ENCODE measurements at regions not wholly inside any gene's neighbourhood (a gene's known extent, or its start where the extent isn't known, plus 50 kb on each side); places are given as distances from the start of the nearest gene placed in this dataset.
"Not testable (repeated sequence)": the region's sequence is repeated elsewhere in the genome, so short reads cannot be mapped to it uniquely, and the experiment has no call there.

DNA sequence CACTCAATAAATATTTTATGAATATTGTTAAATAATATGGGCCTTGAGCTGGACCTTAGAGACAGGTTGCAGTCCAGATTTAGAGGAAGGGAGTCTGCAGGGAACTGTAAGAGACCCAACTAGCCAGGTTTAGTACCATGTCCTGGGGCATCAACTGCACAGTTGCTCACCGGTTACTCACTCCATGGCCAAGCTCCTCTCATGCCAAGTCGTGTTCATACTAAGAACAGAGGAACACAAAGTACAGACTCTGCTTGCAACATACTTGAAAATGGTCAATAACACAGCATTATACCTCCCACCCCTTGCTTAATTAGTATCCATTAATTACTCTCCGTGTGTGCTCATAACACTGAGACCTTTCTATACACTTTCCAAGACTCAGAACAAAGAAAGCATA is 317.6 kb upstream of the PIK3R1 start:
- Histone ChIP-seq H3K4me3 (ENCODE audit: low read length) (no peak overlapping the region), H3K27ac (ENCODE audit: low read depth, low read length) (no peak overlapping the region), H3K36me3 (ENCODE audit: insufficient read depth, low read length) (no peaks in the 10 kb centered on the region), H3K27me3 (ENCODE audit: insufficient read depth, low read length, poor library complexity, severe bottlenecking) (no peaks in the 10 kb centered on the region), H3K9me3 (ENCODE audit: low read length) (no peaks in the 10 kb centered on the region), H3K4me1 (ENCODE audit: insufficient read depth, low read length) (no peaks in the 10 kb centered on the region)
- no peak for DNase-seq
- Mint-ChIP-seq H3K36me3 (no peaks in the 10 kb centered on the region), H3K4me3 (no peak overlapping the region), H3K4me1 (no peaks in the 10 kb centered on the region), H3K27me3 (no peaks in the 10 kb centered on the region), H3K9me3 (no peaks in the 10 kb centered on the region), H3K27ac (no peak overlapping the region)
- POLR2A ChIA-PET, result no interaction called here
- CTCF ChIA-PET, result no interaction called here

DNA sequence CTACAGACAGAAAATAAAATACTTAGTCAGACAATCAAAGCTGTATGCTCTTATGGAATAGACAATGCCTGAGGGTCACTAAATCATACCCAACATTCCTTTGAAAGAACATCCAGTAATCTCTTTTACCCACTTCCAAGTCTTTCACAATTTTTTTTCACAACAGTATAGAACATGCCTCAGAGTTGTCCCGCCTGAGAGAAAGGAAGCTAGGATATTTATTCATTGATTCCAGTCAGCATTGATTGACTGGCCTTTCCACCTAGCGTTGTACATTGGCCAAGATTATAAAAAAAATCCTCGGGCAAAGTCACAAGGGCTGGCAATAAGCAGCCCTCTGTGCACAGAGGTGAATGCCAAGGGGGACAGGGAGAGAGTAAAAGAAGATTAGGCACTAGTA is 318.1 kb upstream of the PIK3R1 start:
- Histone ChIP-seq H3K36me3 (ENCODE audit: insufficient read depth, low read length) (no peaks in the 10 kb centered on the region), H3K9me3 (ENCODE audit: low read length) (no peaks in the 10 kb centered on the region), H3K4me1 (ENCODE audit: insufficient read depth, low read length) (no peaks in the 10 kb centered on the region), H3K27me3 (ENCODE audit: insufficient read depth, low read length, poor library complexity, severe bottlenecking) (no peaks in the 10 kb centered on the region), H3K27ac (ENCODE audit: low read depth, low read length) (no peak overlapping the region), H3K4me3 (ENCODE audit: low read length) (no peak overlapping the region)
- no peaks in the 10 kb centered on the region for H3K36me3 Mint-ChIP-seq
- no peaks in the 10 kb centered on the region for H3K9me3 Mint-ChIP-seq
- POLR2A ChIA-PET, result no interaction called here
- H3K4me1 Mint-ChIP-seq, result no peaks in the 10 kb centered on the region
- H3K4me3 Mint-ChIP-seq, result no peak overlapping the region
- CTCF ChIA-PET, result no interaction called here
- no peak for DNase-seq
- no peaks in the 10 kb centered on the region for H3K27me3 Mint-ChIP-seq
- H3K27ac Mint-ChIP-seq, result no peak overlapping the region

DNA sequence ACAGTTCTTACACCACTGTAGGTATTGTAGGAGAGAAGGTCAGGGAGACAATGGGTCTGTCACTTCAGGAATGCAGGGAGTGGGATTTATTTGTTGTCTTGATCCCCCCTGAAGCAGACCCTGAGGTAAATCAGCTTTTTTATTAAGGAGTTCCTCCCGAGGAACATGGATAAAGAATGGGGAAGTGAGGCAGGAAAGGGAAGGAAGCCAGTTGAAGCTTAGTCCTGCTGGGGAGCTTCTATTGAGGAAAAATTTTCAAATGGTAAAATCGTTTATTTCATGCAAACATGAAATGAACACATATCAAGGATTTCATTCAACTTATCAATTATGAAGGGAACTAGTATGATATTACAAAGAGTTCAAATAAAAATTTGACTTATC is 318.6 kb upstream of the PIK3R1 start:
- no peaks in the 10 kb centered on the region for H3K27me3 Mint-ChIP-seq
- Histone ChIP-seq H3K27me3 (ENCODE audit: insufficient read depth, low read length, poor library complexity, severe bottlenecking) (no peaks in the 10 kb centered on the region), H3K4me1 (ENCODE audit: insufficient read depth, low read length) (no peaks in the 10 kb centered on the region), H3K27ac (ENCODE audit: low read depth, low read length) (no peak overlapping the region), H3K9me3 (ENCODE audit: low read length) (no peaks in the 10 kb centered on the region), H3K36me3 (ENCODE audit: insufficient read depth, low read length) (no peaks in the 10 kb centered on the region), H3K4me3 (ENCODE audit: low read length) (no peak overlapping the region)
- no peaks in the 10 kb centered on the region for H3K36me3 Mint-ChIP-seq
- no peak overlapping the region for H3K4me3 Mint-ChIP-seq
- H3K27ac Mint-ChIP-seq, result no peak overlapping the region
- H3K4me1 Mint-ChIP-seq, result no peaks in the 10 kb centered on the region
- ChIA-PET POLR2A (no interaction called here), CTCF (no interaction called here)
- no peak for DNase-seq
- peaks cover 0 to 2% (median 0%) of the 10 kb centered on the region in 5 donors for H3K9me3 Mint-ChIP-seq

DNA sequence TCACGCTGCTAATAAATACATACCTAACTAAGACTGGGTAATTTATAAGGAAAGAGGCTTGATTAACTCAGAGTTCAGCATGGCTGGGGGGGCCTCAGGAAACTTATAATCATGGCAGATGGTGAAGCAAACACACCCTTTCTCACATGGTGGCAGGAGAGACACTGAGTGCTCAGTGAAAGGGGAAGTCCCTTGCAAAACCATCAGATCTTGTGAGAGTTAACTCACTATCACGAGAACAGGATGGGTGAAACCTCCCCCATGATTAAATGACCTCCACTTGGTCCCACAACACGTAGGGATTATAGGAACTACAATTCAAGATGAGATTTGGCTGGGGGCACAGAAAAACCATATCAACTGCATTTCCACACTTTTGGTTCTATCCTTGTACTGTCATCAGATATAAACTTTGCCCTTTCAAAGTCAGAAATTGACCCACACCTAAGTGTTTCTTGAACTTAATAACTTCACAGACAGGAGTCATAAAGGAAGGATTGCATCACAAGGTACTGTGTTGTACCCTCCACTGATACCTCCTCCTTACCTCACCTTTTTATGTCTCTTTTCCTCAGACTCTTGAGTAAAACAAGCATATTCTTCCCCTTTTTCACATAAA is 319.1 kb upstream of the PIK3R1 start:
- Mint-ChIP-seq H3K27me3 (no peaks in the 10 kb centered on the region), H3K4me3 (no peak overlapping the region), H3K4me1 (no peaks in the 10 kb centered on the region), H3K36me3 (peaks cover 0 to 3% (median 0%) of the 10 kb centered on the region in 3 donors), H3K9me3 (peaks cover 0 to 3% (median 2%) of the 10 kb centered on the region in 5 donors), H3K27ac (no peak overlapping the region)
- no peak overlapping the region for H3K4me3 ChIP-seq (ENCODE audit: low read length)
- ChIA-PET POLR2A (no interaction called here), CTCF (no interaction called here)
- H3K9me3 ChIP-seq (ENCODE audit: low read length), result no peaks in the 10 kb centered on the region
- no peaks in the 10 kb centered on the region for H3K27me3 ChIP-seq (ENCODE audit: insufficient read depth, low read length, poor library complexity, severe bottlenecking)
- no peaks in the 10 kb centered on the region for H3K36me3 ChIP-seq (ENCODE audit: insufficient read depth, low read length)
- H3K4me1 ChIP-seq (ENCODE audit: insufficient read depth, low read length), result no peaks in the 10 kb centered on the region
- DNase-seq, result no peak
- no peak overlapping the region for H3K27ac ChIP-seq (ENCODE audit: low read depth, low read length)

DNA sequence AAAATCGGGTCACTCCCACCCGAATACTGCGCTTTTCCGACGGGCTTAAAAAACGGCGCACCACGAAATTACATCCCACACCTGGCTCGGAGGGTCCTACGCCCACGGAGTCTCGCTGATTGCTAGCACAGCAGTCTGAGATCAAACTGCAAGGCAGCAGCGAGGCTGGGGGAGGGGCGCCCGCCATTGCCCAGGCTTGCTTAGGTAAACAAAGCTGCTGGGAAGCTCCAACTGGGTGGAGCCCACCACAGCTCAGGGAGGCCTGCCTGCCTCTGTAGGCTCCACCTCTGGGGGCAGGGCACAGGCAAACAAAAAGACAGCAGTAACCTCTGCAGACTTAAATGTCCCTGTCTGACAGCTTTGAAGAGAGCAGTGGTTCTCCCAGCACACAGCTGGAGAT is 325.7 kb upstream of the PIK3R1 start:
- H3K4me3 Mint-ChIP-seq; H3K4me3 ChIP-seq (ENCODE audit: low read length); CTCF ChIA-PET; H3K36me3 Mint-ChIP-seq; H3K4me1 Mint-ChIP-seq; H3K4me1 ChIP-seq (ENCODE audit: insufficient read depth, low read length); H3K36me3 ChIP-seq (ENCODE audit: insufficient read depth, low read length); H3K27me3 ChIP-seq (ENCODE audit: insufficient read depth, low read length, poor library complexity, severe bottlenecking); DNase-seq; POLR2A ChIA-PET; H3K9me3 Mint-ChIP-seq; H3K9me3 ChIP-seq (ENCODE audit: low read length); H3K27ac Mint-ChIP-seq; H3K27ac ChIP-seq (ENCODE audit: low read depth, low read length): not testable (repeated sequence)
- peaks cover 0 to 15% of the 10 kb centered on the region in 2 donors for H3K27me3 Mint-ChIP-seq

DNA sequence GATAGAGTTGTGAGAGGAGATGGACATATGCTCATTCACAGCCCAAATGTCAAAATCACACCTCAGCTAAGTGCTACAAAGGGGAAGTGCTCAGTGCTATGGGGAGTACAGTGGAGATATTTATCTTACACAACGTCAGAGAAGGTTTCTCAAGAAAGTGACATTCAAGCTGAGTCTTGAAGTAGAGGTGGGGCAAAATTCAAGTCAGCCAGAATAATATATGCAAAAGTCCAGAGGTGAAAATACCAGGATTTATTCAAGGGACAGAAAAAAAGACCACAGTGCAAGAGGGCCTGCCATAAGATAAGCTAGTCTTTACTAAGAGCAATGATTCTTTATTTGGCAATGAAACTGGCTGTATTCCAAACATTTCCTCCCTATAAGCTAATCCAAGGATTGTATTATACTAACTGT is 327.8 kb upstream of the PIK3R1 start:
- Mint-ChIP-seq H3K4me1 (no peaks in the 10 kb centered on the region), H3K36me3 (peaks cover 0 to 3% (median 0%) of the 10 kb centered on the region in 3 donors), H3K27me3 (peaks cover 0 to 15% of the 10 kb centered on the region in 2 donors), H3K27ac (no peak overlapping the region), H3K9me3 (peaks cover 0 to 4% (median 2%) of the 10 kb centered on the region in 5 donors), H3K4me3 (no peak overlapping the region)
- H3K4me1 ChIP-seq (ENCODE audit: insufficient read depth, low read length), result no peaks in the 10 kb centered on the region
- H3K27ac ChIP-seq (ENCODE audit: low read depth, low read length), result no peak overlapping the region
- CTCF ChIA-PET, result no interaction called here
- DNase-seq, result no peak
- H3K9me3 ChIP-seq (ENCODE audit: low read length), result no peaks in the 10 kb centered on the region
- no peaks in the 10 kb centered on the region for H3K36me3 ChIP-seq (ENCODE audit: insufficient read depth, low read length)
- H3K4me3 ChIP-seq (ENCODE audit: low read length), result no peak overlapping the region
- H3K27me3 ChIP-seq (ENCODE audit: insufficient read depth, low read length, poor library complexity, severe bottlenecking), result no peaks in the 10 kb centered on the region
- POLR2A ChIA-PET, result no interaction called here

DNA sequence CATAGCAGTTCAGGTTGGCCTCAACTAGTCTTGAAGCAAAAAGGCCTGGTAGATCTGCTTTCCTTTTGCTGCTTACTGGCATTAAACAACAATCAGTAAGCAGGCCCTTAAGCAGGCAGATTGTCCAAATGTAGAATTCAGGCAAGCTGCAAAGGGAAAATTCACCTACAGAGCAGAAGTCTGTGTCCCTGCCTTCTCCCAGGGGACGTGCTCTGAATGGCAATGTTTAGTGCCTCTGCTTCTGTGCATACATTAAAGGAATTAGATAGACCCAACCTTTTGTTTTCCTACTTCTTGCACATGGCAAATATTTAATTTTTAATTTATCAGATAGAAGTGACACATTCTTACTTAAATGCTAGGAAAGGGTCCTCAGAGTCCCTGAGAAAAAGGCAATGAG is 328.8 kb upstream of the PIK3R1 start:
- Mint-ChIP-seq H3K27ac (no peak overlapping the region), H3K27me3 (peaks cover 0 to 22% of the 10 kb centered on the region in 2 donors)

DNA sequence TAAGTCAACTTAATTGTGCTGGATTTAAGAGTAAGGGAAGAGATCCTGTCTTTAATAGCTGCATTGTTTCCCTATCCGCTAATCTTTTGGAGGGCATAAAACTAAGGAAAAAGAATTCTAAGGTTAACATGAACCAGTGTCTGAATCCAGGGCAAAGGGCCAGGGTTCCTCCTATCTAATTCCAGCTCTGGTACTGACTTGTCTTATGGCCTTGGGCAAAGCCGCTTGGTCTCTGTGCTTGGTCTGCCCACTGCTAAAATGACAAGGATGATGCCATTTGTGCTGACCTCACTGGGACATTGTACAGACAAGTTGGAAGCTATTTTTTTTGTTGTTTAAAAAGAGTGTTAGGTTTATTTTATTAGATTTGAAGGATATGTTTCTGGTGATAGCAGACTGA is 334.7 kb upstream of the PIK3R1 start:
- Histone ChIP-seq H3K4me3 (ENCODE audit: low read length) (no peak overlapping the region), H3K36me3 (ENCODE audit: insufficient read depth, low read length) (no peaks in the 10 kb centered on the region), H3K4me1 (ENCODE audit: insufficient read depth, low read length) (no peaks in the 10 kb centered on the region), H3K9me3 (ENCODE audit: low read length) (no peaks in the 10 kb centered on the region), H3K27ac (ENCODE audit: low read depth, low read length) (no peak overlapping the region), H3K27me3 (ENCODE audit: insufficient read depth, low read length, poor library complexity, severe bottlenecking) (no peaks in the 10 kb centered on the region)
- Mint-ChIP-seq H3K4me1 (no peaks in the 10 kb centered on the region), H3K9me3 (peaks cover 0 to 2% (median 0%) of the 10 kb centered on the region in 5 donors), H3K27me3 (peaks cover 3 to 25% of the 10 kb centered on the region in 2 donors), H3K4me3 (no peak overlapping the region), H3K36me3 (peaks cover 0 to 2% (median 0%) of the 10 kb centered on the region in 3 donors), H3K27ac (no peak overlapping the region)
- DNase-seq, result no peak
- ChIA-PET CTCF (no interaction called here), POLR2A (no interaction called here)

More for the DNA sequence above, 328.8 kb upstream of the PIK3R1 start:
- Histone ChIP-seq H3K27ac (ENCODE audit: low read depth, low read length) (no peak overlapping the region), H3K27me3 (ENCODE audit: insufficient read depth, low read length, poor library complexity, severe bottlenecking) (no peaks in the 10 kb centered on the region), H3K4me3 (ENCODE audit: low read length) (no peak overlapping the region), H3K36me3 (ENCODE audit: insufficient read depth, low read length) (no peaks in the 10 kb centered on the region), H3K9me3 (ENCODE audit: low read length) (no peaks in the 10 kb centered on the region), H3K4me1 (ENCODE audit: insufficient read depth, low read length) (no peaks in the 10 kb centered on the region)
- ChIA-PET CTCF (no interaction called here), POLR2A (no interaction called here)
- H3K9me3 Mint-ChIP-seq, result peaks cover 0 to 4% (median 0%) of the 10 kb centered on the region in 5 donors
- no peak for DNase-seq
- H3K4me3 Mint-ChIP-seq, result no peak overlapping the region
- no peaks in the 10 kb centered on the region for H3K4me1 Mint-ChIP-seq
- H3K36me3 Mint-ChIP-seq, result peaks cover 0 to 3% (median 0%) of the 10 kb centered on the region in 3 donors

DNA sequence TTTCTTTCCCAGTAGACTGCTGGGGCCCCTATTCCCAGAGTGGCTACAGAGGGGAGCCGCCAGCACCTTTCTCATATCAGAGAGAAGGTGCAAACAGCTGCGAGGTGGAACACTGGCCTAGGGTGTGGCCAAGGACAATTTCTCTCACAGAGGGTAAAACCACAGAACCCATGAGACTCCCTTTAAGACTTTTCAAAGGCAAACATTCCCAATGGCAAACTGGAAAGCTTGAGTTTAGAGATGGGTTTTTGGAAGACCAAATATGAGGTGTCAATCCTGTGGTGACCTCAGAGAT is 335.1 kb upstream of the PIK3R1 start:
- H3K27ac Mint-ChIP-seq, result no peak overlapping the region
- Histone ChIP-seq H3K4me3 (ENCODE audit: low read length) (no peak overlapping the region), H3K9me3 (ENCODE audit: low read length) (no peaks in the 10 kb centered on the region), H3K36me3 (ENCODE audit: insufficient read depth, low read length) (no peaks in the 10 kb centered on the region), H3K27ac (ENCODE audit: low read depth, low read length) (no peak overlapping the region), H3K4me1 (ENCODE audit: insufficient read depth, low read length) (no peaks in the 10 kb centered on the region), H3K27me3 (ENCODE audit: insufficient read depth, low read length, poor library complexity, severe bottlenecking) (no peaks in the 10 kb centered on the region)
- peaks cover 3 to 25% of the 10 kb centered on the region in 2 donors for H3K27me3 Mint-ChIP-seq
- H3K36me3 Mint-ChIP-seq, result peaks cover 0 to 2% (median 0%) of the 10 kb centered on the region in 3 donors
- DNase-seq, result no peak
- no peak overlapping the region for H3K4me3 Mint-ChIP-seq
- peaks cover 0 to 2% (median 0%) of the 10 kb centered on the region in 5 donors for H3K9me3 Mint-ChIP-seq
- ChIA-PET CTCF (no interaction called here), POLR2A (no interaction called here)
- no peaks in the 10 kb centered on the region for H3K4me1 Mint-ChIP-seq

Measured in CD8-positive, alpha-beta memory T cell (primary cell).